ENCODE measurements at regions not wholly inside any gene's neighbourhood (a gene's known extent, or its start where the extent isn't known, plus 50 kb on each side); places are given as distances from the start of the nearest gene placed in this dataset.

GRCh38 chr14:84483072-84483420 is 1046.9 kb upstream of the FLRT2 start:
- TF ChIP-seq POLR2A (IDR thresholded peaks at IDR 0.05): no peak
- no peak for TF ChIP-seq CTCF (IDR thresholded peaks at IDR 0.05)
